ENCODE measurements at regions not wholly inside any gene's neighbourhood (a gene's known extent, or its start where the extent isn't known, plus 50 kb on each side); places are given as distances from the start of the nearest gene placed in this dataset.

DNA sequence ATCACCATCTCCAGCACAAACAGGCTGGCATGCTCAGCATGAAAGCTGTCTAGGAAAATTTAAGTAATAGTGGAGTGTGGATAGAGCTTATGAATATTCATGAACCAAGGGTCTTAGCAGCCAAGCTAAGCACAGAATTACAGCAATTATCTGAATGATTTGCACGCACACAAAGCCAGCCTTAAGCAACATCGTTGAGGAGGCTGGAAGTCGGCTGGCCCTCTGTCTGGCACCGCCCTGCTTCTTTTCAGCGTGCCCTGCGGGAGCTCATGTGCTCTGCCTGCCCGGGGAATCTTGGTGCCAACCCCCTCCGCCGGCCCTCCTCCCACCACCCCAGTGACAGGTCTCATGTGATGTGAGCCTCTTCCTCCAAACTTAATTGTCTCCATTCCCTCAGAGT lies 540.1 kb downstream of the CMPK2 start:
- peaks cover under 1% of the 10 kb centered on the region for H3K27me3 Mint-ChIP-seq (ENCODE audit: unreplicated experiment)

DNA sequence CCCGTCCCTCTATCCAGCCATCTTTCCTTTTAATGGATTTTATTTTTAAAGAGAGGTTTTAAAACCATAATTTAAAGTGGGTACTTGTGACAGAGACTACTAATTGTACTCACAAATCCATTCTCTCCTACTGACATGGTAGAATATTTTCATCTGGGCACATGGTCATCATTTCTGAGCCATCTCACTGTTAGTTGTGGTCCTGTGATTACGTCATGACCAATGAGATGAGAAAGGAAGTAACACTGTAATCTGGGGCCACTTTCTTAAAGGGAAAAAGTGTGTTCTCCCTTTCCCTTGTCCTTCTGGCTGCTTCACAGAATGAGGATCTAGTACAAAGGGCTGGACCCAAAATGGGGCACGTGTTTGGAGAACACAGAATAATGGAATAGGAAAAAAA lies 538.7 kb downstream of the CMPK2 start:
- no peak for DNase-seq
- Mint-ChIP-seq H3K27me3 (ENCODE audit: unreplicated experiment) (peaks cover 3% of the 10 kb centered on the region), H3K36me3 (ENCODE audit: unreplicated experiment) (peaks cover 12% of the 10 kb centered on the region), H3K27ac (ENCODE audit: unreplicated experiment) (no peak overlapping the region), H3K4me1 (ENCODE audit: low read depth, unreplicated experiment) (peaks cover 3% of the 10 kb centered on the region), H3K4me3 (ENCODE audit: unreplicated experiment) (no peak overlapping the region), H3K9me3 (ENCODE audit: unreplicated experiment) (peaks cover 15% of the 10 kb centered on the region)
- TF ChIP-seq, protein P1, sequence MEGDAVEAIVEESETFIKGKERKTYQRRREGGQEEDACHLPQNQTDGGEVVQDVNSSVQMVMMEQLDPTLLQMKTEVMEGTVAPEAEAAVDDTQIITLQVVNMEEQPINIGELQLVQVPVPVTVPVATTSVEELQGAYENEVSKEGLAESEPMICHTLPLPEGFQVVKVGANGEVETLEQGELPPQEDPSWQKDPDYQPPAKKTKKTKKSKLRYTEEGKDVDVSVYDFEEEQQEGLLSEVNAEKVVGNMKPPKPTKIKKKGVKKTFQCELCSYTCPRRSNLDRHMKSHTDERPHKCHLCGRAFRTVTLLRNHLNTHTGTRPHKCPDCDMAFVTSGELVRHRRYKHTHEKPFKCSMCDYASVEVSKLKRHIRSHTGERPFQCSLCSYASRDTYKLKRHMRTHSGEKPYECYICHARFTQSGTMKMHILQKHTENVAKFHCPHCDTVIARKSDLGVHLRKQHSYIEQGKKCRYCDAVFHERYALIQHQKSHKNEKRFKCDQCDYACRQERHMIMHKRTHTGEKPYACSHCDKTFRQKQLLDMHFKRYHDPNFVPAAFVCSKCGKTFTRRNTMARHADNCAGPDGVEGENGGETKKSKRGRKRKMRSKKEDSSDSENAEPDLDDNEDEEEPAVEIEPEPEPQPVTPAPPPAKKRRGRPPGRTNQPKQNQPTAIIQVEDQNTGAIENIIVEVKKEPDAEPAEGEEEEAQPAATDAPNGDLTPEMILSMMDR (IDR thresholded peaks at IDR 0.05; ENCODE audit: partially characterized antibody, unreplicated experiment), result no peak

More for the DNA sequence above, 540.1 kb downstream of the CMPK2 start:
- Mint-ChIP-seq H3K27ac (ENCODE audit: unreplicated experiment) (no peak overlapping the region), H3K9me3 (ENCODE audit: unreplicated experiment) (peaks cover 17% of the 10 kb centered on the region), H3K4me1 (ENCODE audit: low read depth, unreplicated experiment) (peaks cover 3% of the 10 kb centered on the region), H3K36me3 (ENCODE audit: unreplicated experiment) (peaks cover 15% of the 10 kb centered on the region), H3K4me3 (ENCODE audit: unreplicated experiment) (no peak overlapping the region)
- TF ChIP-seq, protein P1 (IDR thresholded peaks at IDR 0.05; ENCODE audit: partially characterized antibody, unreplicated experiment), result no peak
- DNase-seq, result no peak

DNA sequence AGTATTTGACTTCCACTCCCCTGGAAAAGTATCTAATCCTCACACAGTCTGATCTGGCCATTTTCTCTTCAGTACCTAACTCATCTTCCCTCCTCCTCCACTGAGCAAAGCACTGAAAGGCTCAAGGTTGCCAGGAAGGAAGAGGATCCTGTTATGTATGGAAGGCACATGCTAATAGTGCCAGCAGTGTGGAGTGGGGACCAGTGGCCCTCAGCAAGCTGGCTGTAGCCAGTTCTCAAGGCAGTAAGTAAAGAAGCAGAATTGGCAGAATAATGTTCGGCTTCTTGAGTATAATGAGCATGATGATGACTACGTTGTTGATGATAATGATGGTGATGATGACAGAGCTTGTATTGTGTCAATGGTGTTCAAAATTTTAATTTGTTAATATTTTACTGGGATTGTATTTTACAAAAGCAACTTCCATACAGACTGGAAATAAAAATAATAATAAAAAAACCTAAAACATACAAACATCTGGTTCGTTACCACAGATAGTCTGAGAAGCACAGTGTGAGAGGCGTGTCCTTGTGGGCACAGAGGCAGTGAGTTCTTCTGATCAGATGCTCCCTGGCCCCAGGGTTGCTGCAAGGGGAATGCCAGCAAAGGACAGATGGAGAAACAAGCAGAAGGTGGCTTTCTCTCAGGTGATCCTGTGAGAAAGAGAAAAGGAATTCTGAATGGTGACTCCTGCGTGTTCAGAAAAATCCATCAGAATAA lies 528.8 kb downstream of the CMPK2 start:
- TF ChIP-seq, protein P1 (IDR thresholded peaks at IDR 0.05; ENCODE audit: partially characterized antibody, unreplicated experiment), result no peak
- Mint-ChIP-seq H3K4me3 (ENCODE audit: unreplicated experiment) (no peak overlapping the region), H3K27ac (ENCODE audit: unreplicated experiment) (no peak overlapping the region), H3K36me3 (ENCODE audit: unreplicated experiment) (peaks cover 4% of the 10 kb centered on the region), H3K4me1 (ENCODE audit: low read depth, unreplicated experiment) (peaks cover 16% of the 10 kb centered on the region), H3K27me3 (ENCODE audit: unreplicated experiment) (no peaks in the 10 kb centered on the region), H3K9me3 (ENCODE audit: unreplicated experiment) (peaks cover 3% of the 10 kb centered on the region)
- no peak for DNase-seq

DNA sequence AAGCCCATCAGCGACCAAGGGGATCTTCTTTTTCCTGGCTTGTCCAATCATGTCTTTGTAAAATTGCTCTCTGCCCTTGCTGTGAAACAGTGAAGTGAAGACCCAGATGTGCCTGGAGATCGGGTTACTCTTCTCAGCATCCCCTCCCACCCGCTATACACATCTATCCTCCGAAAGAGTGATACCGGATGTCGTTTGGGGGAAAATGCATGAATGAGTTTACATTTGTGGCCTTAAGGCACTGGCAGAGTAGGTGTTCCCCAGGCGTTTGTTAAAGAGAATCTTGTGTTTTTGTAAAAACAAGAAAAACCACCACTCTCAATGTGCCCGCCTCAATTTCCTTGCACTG lies 528.3 kb downstream of the CMPK2 start:
- TF ChIP-seq, protein P1 (IDR thresholded peaks at IDR 0.05; ENCODE audit: partially characterized antibody, unreplicated experiment), result no peak
- Mint-ChIP-seq H3K27ac (ENCODE audit: unreplicated experiment) (no peak overlapping the region), H3K9me3 (ENCODE audit: unreplicated experiment) (peaks cover 3% of the 10 kb centered on the region), H3K27me3 (ENCODE audit: unreplicated experiment) (no peaks in the 10 kb centered on the region), H3K4me1 (ENCODE audit: low read depth, unreplicated experiment) (peaks cover 16% of the 10 kb centered on the region), H3K36me3 (ENCODE audit: unreplicated experiment) (no peaks in the 10 kb centered on the region), H3K4me3 (ENCODE audit: unreplicated experiment) (no peak overlapping the region)
- no peak for DNase-seq

DNA sequence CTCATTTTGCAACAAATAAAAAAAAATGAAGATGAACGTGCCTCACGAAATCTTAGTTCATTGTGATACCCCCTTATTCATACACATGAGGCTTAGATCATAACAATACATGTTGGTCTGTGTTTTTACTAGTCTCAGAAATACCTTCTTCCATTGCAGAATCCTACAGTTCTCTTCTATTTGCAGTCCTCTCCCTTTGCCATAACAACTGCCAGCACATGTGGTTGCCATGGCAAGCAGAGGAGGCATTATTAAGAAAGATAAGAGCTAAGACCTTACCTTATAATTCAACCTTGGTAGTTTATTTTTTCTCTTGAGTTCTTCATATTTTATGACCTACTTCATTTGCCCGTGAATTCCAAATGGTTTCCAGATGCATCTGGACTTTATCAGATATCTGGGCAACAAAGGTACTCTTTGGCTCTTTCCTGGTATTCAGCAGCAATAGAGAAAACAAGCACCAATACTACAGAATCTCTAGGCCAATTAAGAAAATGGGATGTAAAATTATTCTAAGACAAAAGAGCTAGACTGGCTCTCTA lies 524.0 kb downstream of the CMPK2 start:
- Mint-ChIP-seq H3K4me1 (ENCODE audit: low read depth, unreplicated experiment) (peaks cover 15% of the 10 kb centered on the region), H3K27me3 (ENCODE audit: unreplicated experiment) (no peaks in the 10 kb centered on the region), H3K27ac (ENCODE audit: unreplicated experiment) (no peak overlapping the region), H3K36me3 (ENCODE audit: unreplicated experiment) (no peaks in the 10 kb centered on the region), H3K9me3 (ENCODE audit: unreplicated experiment) (peaks cover 2% of the 10 kb centered on the region), H3K4me3 (ENCODE audit: unreplicated experiment) (no peak overlapping the region)
- no peak for DNase-seq
- TF ChIP-seq, protein P1 (IDR thresholded peaks at IDR 0.05; ENCODE audit: partially characterized antibody, unreplicated experiment), result no peak

Measured in glutamatergic neuron (in vitro differentiated cells).